NCI-H187 (cell line): ENCODE measurements at regions not wholly inside any gene's neighbourhood (a gene's known extent, or its start where the extent isn't known, plus 50 kb on each side); places are given as distances from the start of the nearest gene placed in this dataset.
A peak's percentile ranks its signal among the peaks of the same experiment; 100 is the strongest.

Experiments
- DNase-seq, 2 experiments: peaks; one replicate each; lab custom pipeline; 2025; lab: John Stamatoyannopoulos, UW

DNA sequence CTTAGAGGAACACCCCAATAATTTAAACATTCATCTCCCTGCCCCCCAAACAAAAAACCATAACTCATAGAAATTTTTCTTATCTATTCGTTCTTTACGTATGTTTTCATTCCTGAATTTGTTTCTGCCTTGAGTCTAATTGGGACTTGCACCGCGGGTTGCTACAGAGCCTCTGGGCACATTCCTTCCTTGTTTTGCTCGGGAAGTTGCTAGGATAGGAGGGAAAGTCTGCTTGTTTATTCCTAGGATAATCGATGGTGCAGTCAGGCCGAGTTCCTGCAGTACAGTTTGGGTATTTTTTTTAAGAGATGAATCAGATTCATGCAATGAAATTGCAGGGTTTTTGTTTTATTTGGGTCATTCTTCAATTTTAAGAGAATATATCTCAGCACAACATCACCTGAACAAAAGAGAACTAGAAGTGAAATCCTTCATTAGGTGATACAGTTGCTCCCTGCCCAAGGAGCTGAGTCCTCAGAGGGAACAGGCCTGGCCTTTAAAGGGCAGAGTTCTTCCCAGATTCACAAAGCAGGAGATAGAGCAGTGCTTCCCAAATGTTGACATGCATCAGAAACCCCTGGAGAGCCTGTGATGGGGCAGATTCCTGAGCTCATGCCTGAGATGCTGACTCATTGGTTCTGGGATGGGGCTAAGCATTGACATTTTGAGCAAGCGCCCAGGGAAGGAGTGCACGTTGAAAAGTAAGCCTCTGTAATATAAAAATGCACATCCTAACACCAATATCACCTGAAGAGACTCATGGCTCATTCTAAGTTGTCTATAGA lies 114.9 kb upstream of the FAM9B start:
- DNase-seq = no peak

- no peak for DNase-seq
Observed at GRCh38 chrX:9149501-9150245, 115.7 kb upstream of the FAM9B start.

DNA sequence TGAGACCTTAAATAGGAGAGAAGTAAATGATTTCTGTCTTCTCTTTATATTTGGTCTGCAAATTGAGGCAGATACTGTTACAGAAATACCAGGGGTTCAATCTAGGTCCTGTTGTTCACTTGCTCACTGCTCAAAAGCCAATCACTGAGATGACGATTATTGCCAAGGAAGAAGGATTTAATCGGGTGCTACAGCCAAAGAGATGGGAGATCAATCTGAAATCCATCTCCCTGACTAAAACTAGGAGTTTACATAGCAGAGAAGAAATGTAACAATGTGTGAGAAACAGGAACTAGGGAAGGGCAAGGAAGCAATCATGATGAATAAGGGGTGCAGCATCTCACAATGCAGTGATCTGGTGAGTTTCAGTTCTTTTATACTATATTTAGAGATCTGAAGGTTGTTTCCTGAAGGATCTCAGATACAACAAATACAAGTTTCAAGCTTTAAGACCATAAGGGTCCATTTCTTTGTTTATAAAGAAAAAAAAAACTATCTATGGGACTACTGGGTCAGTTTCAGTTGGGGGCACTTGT lies 117.9 kb upstream of the FAM9B start:
- DNase-seq = no peak

DNA sequence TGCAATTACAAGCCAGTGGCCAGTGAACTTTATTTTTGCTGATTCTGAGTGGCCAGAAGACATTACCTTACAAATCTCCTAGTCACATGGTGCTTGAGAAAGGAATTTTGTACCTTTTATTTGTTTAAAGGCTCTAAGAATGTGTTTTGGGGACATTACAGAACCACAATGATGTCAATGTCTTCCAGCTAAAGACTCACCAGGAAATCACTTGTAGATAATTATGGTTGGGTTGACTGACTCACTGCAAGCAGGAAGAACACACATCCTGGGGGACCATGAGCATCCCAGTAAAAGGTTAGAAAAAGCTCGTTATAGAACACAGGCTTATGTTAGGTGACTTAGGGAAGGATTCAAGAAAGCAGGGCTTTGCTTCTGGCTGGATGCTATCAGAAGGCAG lies 119.4 kb upstream of the FAM9B start:
- DNase-seq = no peak

DNA sequence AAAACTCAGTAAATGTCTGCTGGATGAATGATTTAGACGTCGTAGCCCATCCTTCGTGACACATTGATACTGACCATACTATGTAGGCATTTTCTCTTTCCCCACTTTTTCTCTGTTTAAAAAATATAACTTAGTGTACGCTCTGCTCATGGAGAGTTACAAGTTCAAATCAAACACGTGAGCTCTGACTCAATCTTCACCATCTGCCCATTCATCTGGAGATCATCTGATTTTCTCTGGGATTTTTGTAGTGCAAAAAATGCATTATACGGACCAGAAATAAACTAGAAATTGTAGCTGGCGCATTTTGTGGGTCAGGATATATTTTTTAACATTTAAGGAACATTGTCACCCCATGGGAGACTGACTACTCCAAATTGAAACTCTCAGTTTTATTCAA lies 124.7 kb upstream of the FAM9B start:
- no peak for DNase-seq

- no peak for DNase-seq
Observed at GRCh38 chrX:9160698-9161329, 126.9 kb upstream of the FAM9B start.

GRCh38 chrX:9162698-9163097 lies 128.8 kb upstream of the FAM9B start:
- no peak for DNase-seq

DNA sequence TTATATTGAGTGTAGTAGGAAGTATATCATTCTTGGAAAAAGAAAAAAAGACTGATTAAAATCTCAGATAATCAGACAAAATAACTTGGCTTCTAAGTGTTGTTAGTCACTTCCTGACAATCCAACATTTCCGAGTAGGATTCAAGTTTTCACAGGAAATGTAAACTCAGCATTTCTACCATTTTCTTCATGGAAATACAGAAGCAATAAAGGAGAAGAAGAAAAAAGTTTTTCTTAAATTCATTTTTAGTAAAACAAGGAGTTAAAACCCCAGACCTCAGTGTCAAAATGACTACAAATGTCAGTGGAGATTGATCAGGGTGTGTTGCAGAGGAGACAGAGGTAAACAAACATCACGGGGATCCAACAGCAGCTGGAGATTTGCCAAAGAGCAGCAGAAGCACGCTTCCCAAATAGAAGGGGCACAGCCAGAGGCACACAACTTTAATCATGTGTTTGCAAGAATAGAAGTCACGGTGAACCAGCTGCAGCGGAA lies 129.3 kb upstream of the FAM9B start:
- no peak for DNase-seq

GRCh38 chrX:9164086-9164485 lies 130.2 kb upstream of the FAM9B start:
- DNase-seq = no peak

GRCh38 chrX:9164533-9165426 lies 130.9 kb upstream of the FAM9B start:
- DNase-seq = no peak

GRCh38 chrX:9166584-9166944 lies 132.6 kb upstream of the FAM9B start:
- no peak for DNase-seq

DNA sequence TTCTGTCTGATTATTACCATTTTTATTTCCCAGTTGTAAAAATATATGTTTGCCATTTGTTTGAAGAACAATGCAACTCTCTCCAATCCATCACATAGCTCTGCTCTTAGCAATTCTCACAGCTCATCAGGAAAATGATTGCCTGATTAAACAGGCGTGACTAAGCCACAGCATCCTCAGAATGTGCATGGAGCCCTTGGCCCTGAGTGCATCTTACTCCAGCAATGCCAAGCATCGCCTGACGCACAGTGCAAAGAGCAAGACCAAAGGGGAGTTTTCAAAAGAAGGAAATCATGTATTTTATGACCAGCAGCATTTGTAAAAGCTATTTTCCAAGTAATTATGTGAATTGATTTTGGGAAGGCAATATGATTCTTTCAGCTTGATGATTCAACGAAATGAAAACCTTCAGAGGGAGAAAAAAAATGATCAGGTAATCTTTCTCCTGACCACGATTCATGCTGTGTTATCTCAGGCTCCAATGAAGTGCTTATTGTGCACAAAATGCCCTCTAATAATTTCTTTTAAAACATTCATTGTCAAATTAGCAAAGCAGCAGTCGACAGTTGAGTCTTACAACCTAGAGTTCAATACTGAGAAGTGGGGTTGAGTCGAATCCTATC lies 138.0 kb upstream of the FAM9B start:
- no peak for DNase-seq

- DNase-seq = no peak
Observed at GRCh38 chrX:9172464-9172850, 138.5 kb upstream of the FAM9B start.

DNA sequence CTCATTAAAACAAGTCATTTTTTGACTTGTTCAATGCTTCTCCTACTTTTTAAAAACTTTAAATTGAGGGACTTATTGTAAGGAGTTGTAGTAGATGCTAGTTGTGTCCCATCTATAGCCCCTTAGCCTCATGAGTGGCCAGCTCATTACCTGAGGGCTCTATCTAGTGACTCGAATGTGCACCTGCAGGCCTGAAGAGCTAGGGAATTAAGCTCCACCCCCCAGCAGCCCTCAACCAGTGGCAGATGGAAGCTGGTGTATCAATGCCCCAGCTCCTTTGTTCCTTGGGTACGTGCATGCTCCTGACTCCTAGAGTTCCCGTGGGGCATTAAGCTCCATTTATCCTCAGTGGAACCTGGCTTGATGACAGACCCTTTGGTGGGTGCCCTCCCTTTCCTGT lies 146.7 kb upstream of the FAM9B start:
- DNase-seq = no peak

DNA sequence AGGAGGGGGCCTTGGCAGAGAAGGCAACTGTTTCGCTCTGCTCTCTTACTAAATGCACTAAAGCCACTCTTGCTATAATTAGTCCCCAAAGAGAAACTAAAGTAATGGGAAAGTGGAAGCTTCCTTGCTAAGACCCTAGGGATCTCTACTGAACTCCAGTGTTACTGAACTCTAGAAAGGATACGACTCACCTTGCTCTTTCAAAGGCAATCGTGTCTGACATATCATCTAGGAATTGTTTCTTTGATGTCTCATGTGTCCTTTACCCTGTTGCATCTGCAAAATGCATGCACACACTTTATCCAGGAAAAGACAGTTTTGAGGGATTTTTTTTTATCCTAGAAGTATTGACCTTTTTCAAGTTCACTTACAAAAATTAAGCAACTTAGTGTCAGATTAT lies 148.1 kb upstream of the FAM9B start:
- DNase-seq = no peak

- DNase-seq = no peak
Observed at GRCh38 chrX:9183481-9183880, 149.6 kb upstream of the FAM9B start.

DNA sequence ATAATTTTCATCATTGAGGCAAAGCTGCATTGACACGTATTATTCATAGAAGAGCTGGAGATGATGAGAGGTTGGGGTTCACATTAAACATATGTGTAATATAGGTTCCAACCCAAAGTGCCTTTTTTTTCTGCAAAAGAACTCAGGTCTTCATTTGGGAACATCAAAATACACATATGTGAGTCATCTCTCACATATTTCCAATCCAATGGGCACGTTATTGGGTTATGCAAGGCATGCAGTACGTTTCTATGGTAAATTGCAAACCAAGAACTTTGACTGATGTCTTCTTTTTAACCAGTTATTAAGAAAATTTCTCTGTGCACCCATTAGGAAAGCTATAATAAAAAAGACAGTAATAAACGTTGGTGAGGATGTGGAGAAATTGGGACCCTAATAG lies 150.3 kb upstream of the FAM9B start:
- no peak for DNase-seq

DNA sequence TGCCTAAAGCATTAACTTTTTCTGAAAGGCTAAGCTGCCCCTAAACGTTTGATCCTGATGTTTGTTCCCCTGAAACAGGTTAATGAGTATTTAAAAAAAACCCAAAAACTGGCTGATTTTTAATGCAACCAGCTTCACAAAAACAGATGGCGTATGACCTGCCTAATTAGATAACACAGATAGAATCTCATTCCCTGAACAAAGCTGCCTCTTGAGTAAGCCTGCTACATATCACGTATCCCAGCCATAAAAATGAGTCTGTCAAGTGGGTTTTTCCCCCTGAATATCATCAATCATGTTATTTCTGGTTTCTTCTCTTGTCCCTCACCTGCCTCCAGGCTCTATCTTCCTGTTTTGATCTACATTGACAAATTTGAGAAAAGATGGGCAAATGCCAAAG lies 154.2 kb upstream of the FAM9B start:
- DNase-seq = no peak

DNA sequence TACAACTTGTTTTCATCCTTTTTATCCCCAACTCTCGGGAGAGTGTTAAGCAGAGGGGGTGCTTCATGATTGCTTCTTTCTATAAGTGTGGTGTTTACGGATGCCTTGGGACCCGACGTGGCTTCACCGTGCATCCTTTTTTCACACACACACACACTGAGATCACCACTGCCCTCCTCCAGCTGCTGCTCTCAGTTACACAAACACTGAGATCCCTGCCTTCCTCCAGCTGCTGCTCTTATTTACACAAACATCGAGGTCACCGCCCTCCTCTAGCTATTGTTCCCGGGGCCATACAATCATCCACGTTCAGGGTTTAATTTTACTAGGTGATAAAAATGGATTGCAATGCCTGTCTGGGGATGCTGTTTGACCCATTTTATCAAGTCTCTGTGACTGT lies 155.4 kb upstream of the FAM9B start:
- DNase-seq = no peak

DNA sequence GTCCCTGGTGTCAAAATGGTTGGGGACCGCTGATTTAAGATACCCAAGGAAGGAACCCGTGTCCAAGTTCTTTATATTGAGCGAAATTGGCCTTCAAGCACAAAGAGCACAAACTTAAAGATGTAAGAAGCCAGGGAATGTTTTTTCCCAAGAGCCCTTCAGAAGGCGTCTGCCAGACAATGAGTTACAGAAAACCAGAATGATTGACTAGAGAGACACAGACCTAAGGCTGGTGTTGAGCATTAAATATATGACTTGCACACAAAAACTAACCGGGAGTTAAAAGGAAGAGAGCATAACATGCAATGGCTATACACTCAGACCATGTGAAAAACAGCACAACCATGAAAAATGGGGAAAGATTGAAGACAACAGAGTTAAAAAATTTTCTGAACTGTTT lies 157.5 kb upstream of the FAM9B start:
- no peak for DNase-seq

- DNase-seq = peak in 1 of 2 experiments; percentile 38
Observed at GRCh38 chrX:9195199-9195880, 161.4 kb upstream of the FAM9B start.
